ENCODE measurements at regions not wholly inside any gene's neighbourhood (a gene's known extent, or its start where the extent isn't known, plus 50 kb on each side); places are given as distances from the start of the nearest gene placed in this dataset.

DNA sequence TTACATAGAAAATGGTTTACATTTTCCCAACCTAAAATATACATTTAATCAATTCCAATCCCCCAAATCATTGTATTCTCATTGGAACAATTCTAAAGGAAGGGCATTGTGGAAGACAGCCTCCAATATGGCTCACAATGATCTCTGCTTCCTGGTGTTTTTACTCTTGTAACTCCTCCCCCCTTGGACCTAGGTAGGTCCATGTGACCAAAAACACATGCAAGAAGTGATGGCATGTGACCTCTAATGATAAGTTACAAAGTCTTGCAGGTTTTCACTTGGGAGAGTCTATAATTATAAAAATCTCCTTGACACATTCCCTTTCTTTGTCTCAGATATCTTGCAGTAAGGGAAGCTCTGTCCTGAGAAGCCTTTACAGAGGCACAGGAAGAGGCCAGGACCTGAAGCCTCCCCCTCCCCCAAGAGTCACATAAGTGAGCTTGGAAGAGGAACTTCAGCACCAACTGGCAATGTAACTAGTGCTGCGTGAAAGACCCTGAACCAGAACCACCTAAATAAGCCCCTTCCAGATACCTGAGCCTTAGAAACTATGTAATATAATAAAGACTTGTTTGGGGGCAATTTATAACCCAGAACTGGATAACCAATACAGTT lies 816.2 kb upstream of the ATXN8OS start:
- H3K9ac ChIP-seq (ENCODE audit: low read depth in 1 of 2, low read length in 2 of 2), result no peak overlapping the region
- H3K9me3 ChIP-seq (ENCODE audit: control insufficient read depth in 4 of 4, low read length in 3 of 4), result no peaks in the 10 kb centered on the region
- no peak overlapping the region for H3K4me3 ChIP-seq (ENCODE audit: low read depth in 1 of 3, low read length in 3 of 3)
- WGBS, result 76% methylated on average over 1 of the region's 1 CpG
- TF ChIP-seq SP1 (IDR thresholded peaks at IDR 0.05), result no peak
- no peak for TF ChIP-seq JUND (IDR thresholded peaks at IDR 0.05)
- TF ChIP-seq RXRA (IDR thresholded peaks at IDR 0.05), result no peak
- TF ChIP-seq, protein P1, sequence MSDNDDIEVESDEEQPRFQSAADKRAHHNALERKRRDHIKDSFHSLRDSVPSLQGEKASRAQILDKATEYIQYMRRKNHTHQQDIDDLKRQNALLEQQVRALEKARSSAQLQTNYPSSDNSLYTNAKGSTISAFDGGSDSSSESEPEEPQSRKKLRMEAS (IDR thresholded peaks at IDR 0.05), result no peak
- TF ChIP-seq CTCF (IDR thresholded peaks at IDR 0.05; ENCODE audit: low read depth, low read length, missing input control), result no peak
- no peak for TF ChIP-seq FOXA2 (IDR thresholded peaks at IDR 0.05)
- no peak for TF ChIP-seq GABPA (IDR thresholded peaks at IDR 0.05 in 1 of 2, conservative IDR thresholded peaks at IDR 0.05 in 1 of 2)
- TF ChIP-seq HNF4G (IDR thresholded peaks at IDR 0.05), result no peak
- no peak for DNase-seq (ENCODE audit: low spot score)
- H3K27me3 ChIP-seq (ENCODE audit: control insufficient read depth in 4 of 4, insufficient read depth in 4 of 4, low read length in 3 of 4), result no peaks in the 10 kb centered on the region
- H3K4me1 ChIP-seq (ENCODE audit: control insufficient read depth in 4 of 4, insufficient read depth in 4 of 4, low read length in 3 of 4), result no peaks in the 10 kb centered on the region
- H3K27ac ChIP-seq (ENCODE audit: low read depth in 1 of 2, low read length in 2 of 2), result no peak overlapping the region
- no peaks in the 10 kb centered on the region for H3K36me3 ChIP-seq (ENCODE audit: control insufficient read depth in 4 of 4, insufficient read depth in 3 of 4, low read depth in 1 of 4, low read length in 3 of 4)

- Histone ChIP-seq H3K4me3 (ENCODE audit: low read depth in 1 of 3, low read length in 3 of 3) (no peak overlapping the region), H3K9ac (ENCODE audit: low read depth in 1 of 2, low read length in 2 of 2) (no peak overlapping the region), H3K9me3 (ENCODE audit: control insufficient read depth in 4 of 4, low read length in 3 of 4) (no peaks in the 10 kb centered on the region), H3K27me3 (ENCODE audit: control insufficient read depth in 4 of 4, insufficient read depth in 4 of 4, low read length in 3 of 4) (no peaks in the 10 kb centered on the region), H3K27ac (ENCODE audit: low read depth in 1 of 2, low read length in 2 of 2) (no peak overlapping the region), H3K4me1 (ENCODE audit: control insufficient read depth in 4 of 4, insufficient read depth in 4 of 4, low read length in 3 of 4) (no peaks in the 10 kb centered on the region), H3K36me3 (ENCODE audit: control insufficient read depth in 4 of 4, insufficient read depth in 3 of 4, low read depth in 1 of 4, low read length in 3 of 4) (no peaks in the 10 kb centered on the region)
- no peak for TF ChIP-seq GABPA (IDR thresholded peaks at IDR 0.05 in 1 of 2, conservative IDR thresholded peaks at IDR 0.05 in 1 of 2)
- TF ChIP-seq, protein P1 (IDR thresholded peaks at IDR 0.05), result no peak
- TF ChIP-seq CTCF (IDR thresholded peaks at IDR 0.05; ENCODE audit: low read depth, low read length, missing input control), result no peak
- no peak for DNase-seq (ENCODE audit: low spot score)
These were observed 819.6 kb upstream of the ATXN8OS start for GRCh38 chr13:69288026-69288425.

DNA sequence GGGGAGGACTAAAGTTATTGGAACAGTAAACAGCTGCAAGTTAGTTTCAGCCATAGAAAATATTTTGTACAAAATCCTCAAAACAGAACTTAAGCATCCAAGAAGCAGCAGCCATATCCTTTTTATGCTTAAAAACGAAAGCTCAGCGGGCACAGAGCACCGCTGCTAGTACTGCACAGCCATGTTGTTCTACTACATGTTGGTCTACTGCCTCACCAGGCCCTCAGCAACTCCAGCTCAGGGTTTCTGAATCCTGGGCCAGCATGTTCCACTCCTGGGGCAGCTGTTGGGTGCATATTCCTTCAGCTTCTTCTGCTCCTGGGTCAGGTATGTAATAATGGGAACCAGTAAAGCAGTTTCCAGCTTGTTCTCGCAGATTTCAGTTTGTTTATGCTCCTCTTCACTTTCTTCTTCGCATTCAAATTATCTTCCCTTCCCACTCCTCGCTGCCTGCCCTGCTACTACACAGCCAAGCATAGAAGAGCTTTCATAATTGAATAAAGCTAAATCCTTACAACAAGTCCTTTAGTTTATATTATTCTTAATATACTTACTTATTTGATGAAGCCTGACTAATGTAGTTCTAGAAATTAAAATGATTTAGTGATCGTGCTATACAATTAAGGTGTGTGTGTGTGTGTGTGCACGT lies 820.5 kb upstream of the ATXN8OS start:
- 79% methylated on average over 8 of the region's 8 CpGs for WGBS
- Histone ChIP-seq H3K27ac (ENCODE audit: low read depth in 1 of 2, low read length in 2 of 2) (no peak overlapping the region), H3K36me3 (ENCODE audit: control insufficient read depth in 4 of 4, insufficient read depth in 3 of 4, low read depth in 1 of 4, low read length in 3 of 4) (no peaks in the 10 kb centered on the region), H3K9me3 (ENCODE audit: control insufficient read depth in 4 of 4, low read length in 3 of 4) (no peaks in the 10 kb centered on the region), H3K4me3 (ENCODE audit: low read depth in 1 of 3, low read length in 3 of 3) (no peak overlapping the region), H3K27me3 (ENCODE audit: control insufficient read depth in 4 of 4, insufficient read depth in 4 of 4, low read length in 3 of 4) (no peaks in the 10 kb centered on the region), H3K9ac (ENCODE audit: low read depth in 1 of 2, low read length in 2 of 2) (no peak overlapping the region), H3K4me1 (ENCODE audit: control insufficient read depth in 4 of 4, insufficient read depth in 4 of 4, low read length in 3 of 4) (no peaks in the 10 kb centered on the region)
- no peak for DNase-seq (ENCODE audit: low spot score)
- TF ChIP-seq EGR1 (IDR thresholded peaks at IDR 0.05; ENCODE audit: low read depth in 2 of 2), result no peak
- no peak for TF ChIP-seq FOXA2 (IDR thresholded peaks at IDR 0.05)
- no peak for TF ChIP-seq RAD21 (IDR thresholded peaks at IDR 0.05)
- no peak for TF ChIP-seq NR2F2 (IDR thresholded peaks at IDR 0.05)
- TF ChIP-seq RXRA (IDR thresholded peaks at IDR 0.05), result no peak
- TF ChIP-seq YY1 (IDR thresholded peaks at IDR 0.05), result no peak
- TF ChIP-seq, protein P2, sequence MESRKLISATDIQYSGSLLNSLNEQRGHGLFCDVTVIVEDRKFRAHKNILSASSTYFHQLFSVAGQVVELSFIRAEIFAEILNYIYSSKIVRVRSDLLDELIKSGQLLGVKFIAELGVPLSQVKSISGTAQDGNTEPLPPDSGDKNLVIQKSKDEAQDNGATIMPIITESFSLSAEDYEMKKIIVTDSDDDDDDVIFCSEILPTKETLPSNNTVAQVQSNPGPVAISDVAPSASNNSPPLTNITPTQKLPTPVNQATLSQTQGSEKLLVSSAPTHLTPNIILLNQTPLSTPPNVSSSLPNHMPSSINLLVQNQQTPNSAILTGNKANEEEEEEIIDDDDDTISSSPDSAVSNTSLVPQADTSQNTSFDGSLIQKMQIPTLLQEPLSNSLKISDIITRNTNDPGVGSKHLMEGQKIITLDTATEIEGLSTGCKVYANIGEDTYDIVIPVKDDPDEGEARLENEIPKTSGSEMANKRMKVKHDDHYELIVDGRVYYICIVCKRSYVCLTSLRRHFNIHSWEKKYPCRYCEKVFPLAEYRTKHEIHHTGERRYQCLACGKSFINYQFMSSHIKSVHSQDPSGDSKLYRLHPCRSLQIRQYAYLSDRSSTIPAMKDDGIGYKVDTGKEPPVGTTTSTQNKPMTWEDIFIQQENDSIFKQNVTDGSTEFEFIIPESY (IDR thresholded peaks at IDR 0.05), result no peak
- TF ChIP-seq JUND (IDR thresholded peaks at IDR 0.05), result no peak
- TF ChIP-seq GABPA (IDR thresholded peaks at IDR 0.05 in 1 of 2, conservative IDR thresholded peaks at IDR 0.05 in 1 of 2), result no peak
- no peak for TF ChIP-seq SP1 (IDR thresholded peaks at IDR 0.05)
- TF ChIP-seq CTCF (IDR thresholded peaks at IDR 0.05; ENCODE audit: low read depth, low read length, missing input control), result no peak
- TF ChIP-seq TAF1 (conservative IDR thresholded peaks at IDR 0.05), result no peak
- TF ChIP-seq, protein P3, sequence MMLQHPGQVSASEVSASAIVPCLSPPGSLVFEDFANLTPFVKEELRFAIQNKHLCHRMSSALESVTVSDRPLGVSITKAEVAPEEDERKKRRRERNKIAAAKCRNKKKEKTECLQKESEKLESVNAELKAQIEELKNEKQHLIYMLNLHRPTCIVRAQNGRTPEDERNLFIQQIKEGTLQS (IDR thresholded peaks at IDR 0.05), result no peak
- TF ChIP-seq HNF4A (conservative IDR thresholded peaks at IDR 0.05), result no peak
- no peak for TF ChIP-seq HNF4G (IDR thresholded peaks at IDR 0.05)
